SK-N-MC (cell line): ENCODE measurements at regions not wholly inside any gene's neighbourhood (a gene's known extent, or its start where the extent isn't known, plus 50 kb on each side); places are given as distances from the start of the nearest gene placed in this dataset.

ENCODE experiments used
- DNase-seq: peaks from one replicate; pipeline ENCODE4 v3.0.0-alpha.2; 2011; ENCODE audit warnings: low read depth, low spot score
- H3K27ac ChIP-seq: fragments of 200-600 bp; sonication (generic); 2 replicates; pipeline ENCODE4 v1.5.1; 2016; ENCODE audit warnings: mixed run types
- H3K36me3 ChIP-seq: fragments of 200-600 bp; sonication (generic); 2 replicates; pipeline ENCODE4 v1.6.1; 2017; ENCODE audit warnings: antibody characterized with exemption, low read length, mixed read lengths; ENCODE audit not compliant: insufficient read depth
- H3K4me3 ChIP-seq: fragments of 200-600 bp; sonication (generic); 2 replicates; pipeline ENCODE4 v1.5.1; 2016
- H3K9ac ChIP-seq: fragments of 200-600 bp; sonication (generic); 2 replicates; pipeline ENCODE4 v1.8.0; 2017; ENCODE audit warnings: mixed run types, mixed read lengths; ENCODE audit not compliant: insufficient read length
- H3K9me3 ChIP-seq: fragments of 200-600 bp; sonication (generic); 2 replicates; pipeline ENCODE4 v1.6.1; 2017; ENCODE audit warnings: low read depth, mild to moderate bottlenecking, antibody characterized with exemption, low read length, moderate library complexity, mixed read lengths
- EZH2 ChIP-seq: fragments of 200-600 bp; sonication (generic); IDR thresholded peaks from one replicate; pipeline ENCODE4 v1.6.1; 2017; ENCODE audit warnings: antibody characterized with exemption
- FOXP2 ChIP-seq: optimal IDR thresholded peaks from 2 replicates; pipeline ENCODE3; 2011; ENCODE audit warnings: mild to moderate bottlenecking, moderate library complexity; ENCODE audit not compliant: insufficient read depth; ENCODE audit errors: extremely low read length, control extremely low read depth
- POLR2AphosphoS5 ChIP-seq: IDR thresholded peaks from 2 replicates; pipeline ENCODE4 v1.6.1; 2012; ENCODE audit warnings: mild to moderate bottlenecking, low read depth, low read length, borderline replicate concordance

DNA sequence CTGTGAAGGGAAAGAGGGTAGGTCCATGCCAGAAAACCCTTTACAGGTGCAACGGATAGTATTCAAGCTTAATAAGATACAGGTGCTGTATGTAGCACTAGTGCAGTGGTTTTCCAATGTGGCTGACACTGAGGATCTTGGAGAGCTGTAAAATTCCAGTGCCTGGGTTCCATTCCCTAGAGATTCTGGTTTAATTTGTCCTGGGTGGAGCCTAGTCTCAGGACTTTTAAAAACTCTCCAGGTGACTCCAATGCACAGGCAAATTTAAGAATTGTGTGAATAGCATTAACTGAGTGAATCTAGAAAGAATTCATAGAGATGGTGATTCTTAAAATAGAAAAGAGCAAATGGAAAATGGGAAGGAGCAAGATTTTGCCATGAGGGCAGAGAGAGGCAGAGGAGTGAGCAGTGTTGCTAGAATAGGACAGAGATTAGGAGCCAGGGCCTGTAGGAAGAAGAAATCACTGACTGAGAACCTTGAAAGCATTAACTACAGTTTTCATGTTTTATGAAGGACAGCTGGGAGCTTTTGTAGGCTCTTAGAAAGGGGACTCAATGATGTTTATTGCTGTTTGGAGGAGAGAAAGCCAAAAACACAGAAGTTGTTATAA is 261.8 kb downstream of the DLEU7 start:
- Histone ChIP-seq H3K36me3 (no peaks in the 10 kb centered on the region), H3K9me3 (no peaks in the 10 kb centered on the region), H3K27ac (no peak overlapping the region), H3K4me3 (no peak overlapping the region), H3K9ac (no peak overlapping the region)
- TF ChIP-seq POLR2AphosphoS5 (no peak), EZH2 (no peak), FOXP2 (no peak)
- no peak for DNase-seq

DNA sequence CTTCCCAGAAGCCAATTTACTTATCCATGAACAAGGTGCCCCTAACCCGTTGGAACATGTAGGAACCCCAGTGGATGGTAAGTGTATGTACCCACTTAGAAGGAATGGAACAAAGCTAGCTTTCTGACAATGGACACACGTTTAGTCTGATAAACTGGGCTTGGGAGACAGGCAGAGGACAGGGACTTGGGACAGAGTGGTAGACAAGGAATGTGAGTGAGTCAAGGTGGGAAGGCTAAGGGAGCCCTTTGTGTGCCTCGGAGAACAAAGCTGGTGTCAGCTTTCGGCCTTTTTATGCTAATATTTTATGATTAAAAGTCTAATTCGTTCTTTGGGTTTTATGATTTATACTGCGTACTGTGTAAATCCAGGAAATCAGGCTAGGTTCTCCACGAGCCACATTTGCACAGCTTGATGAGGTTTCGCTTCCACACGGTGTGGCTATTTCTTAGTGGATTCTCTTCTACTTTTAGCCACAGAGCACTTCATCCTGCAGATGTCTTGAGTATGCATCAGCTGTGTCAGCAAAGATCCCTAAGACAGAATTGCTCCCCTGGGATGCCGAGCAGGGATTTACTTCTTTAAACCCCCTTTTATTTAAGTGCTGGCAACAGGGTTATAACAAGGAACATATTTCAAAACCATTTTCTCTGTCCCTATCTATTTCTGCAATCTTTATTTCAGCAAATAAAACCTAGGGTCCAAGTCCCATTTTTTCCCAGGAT is 258.5 kb downstream of the DLEU7 start:
- peak overlapping the region; percentile 64 for H3K4me3 ChIP-seq
- TF ChIP-seq POLR2AphosphoS5, result peak; percentile 60; the same call in 1 of the 2 replicates
- TF ChIP-seq FOXP2, result no peak
- H3K9me3 ChIP-seq, result no peaks in the 10 kb centered on the region
- no peak overlapping the region for H3K9ac ChIP-seq
- DNase-seq, result peak; percentile 89
- no peaks in the 10 kb centered on the region for H3K36me3 ChIP-seq
- H3K27ac ChIP-seq, result no peak overlapping the region; the same call in 1 of the 2 replicates

- TF ChIP-seq FOXP2, result no peak
These were observed 257.6 kb downstream of the DLEU7 start for GRCh38 chr13:50585674-50586413.

DNA sequence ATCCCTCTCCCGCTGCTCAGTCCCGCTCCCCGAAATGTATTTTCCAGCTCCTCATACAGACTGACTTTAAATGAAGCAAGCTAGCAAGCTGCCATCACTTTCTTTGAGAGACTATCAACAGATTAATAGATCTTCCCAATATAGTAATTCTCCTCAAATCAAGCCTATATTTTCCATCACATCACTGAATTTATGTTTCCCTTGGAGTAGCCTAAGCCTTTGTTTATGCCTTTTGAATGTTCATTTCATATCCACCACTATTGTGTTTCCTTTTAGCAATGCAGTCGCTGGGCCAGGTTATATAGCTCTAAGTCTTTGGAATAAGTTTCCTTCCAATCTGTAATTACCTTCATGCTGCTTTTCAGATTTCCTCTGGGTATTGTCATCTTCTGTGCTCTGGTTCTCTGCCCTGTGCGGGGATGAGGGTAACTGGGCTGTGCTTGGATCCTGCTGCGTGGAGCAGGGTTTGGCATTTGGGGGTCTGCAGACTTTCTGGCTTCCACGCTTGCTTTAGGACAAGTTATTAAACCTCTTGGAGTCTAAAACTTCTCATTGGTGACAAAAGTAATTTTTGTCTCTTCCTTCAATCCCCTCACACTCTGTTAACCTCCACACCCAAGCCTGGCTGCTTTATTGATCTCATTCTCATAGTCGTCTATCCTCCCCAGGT is 256.9 kb downstream of the DLEU7 start:
- H3K4me3 ChIP-seq, result no peak overlapping the region
- TF ChIP-seq POLR2AphosphoS5, result no peak
- TF ChIP-seq EZH2, result no peak
- no peak for TF ChIP-seq FOXP2
- DNase-seq, result no peak
- H3K27ac ChIP-seq, result no peak overlapping the region
- no peaks in the 10 kb centered on the region for H3K9me3 ChIP-seq
- H3K36me3 ChIP-seq, result no peaks in the 10 kb centered on the region
- no peak overlapping the region for H3K9ac ChIP-seq

More at GRCh38 chr13:50585674-50586413, 257.6 kb downstream of the DLEU7 start:
- no peaks in the 10 kb centered on the region for H3K9me3 ChIP-seq
- H3K4me3 ChIP-seq, result peak overlapping the region; percentile 64
- H3K9ac ChIP-seq, result no peak overlapping the region
- no peak overlapping the region; the same call in 1 of the 2 replicates for H3K27ac ChIP-seq
- no peaks in the 10 kb centered on the region for H3K36me3 ChIP-seq
- no peak for DNase-seq

DNA sequence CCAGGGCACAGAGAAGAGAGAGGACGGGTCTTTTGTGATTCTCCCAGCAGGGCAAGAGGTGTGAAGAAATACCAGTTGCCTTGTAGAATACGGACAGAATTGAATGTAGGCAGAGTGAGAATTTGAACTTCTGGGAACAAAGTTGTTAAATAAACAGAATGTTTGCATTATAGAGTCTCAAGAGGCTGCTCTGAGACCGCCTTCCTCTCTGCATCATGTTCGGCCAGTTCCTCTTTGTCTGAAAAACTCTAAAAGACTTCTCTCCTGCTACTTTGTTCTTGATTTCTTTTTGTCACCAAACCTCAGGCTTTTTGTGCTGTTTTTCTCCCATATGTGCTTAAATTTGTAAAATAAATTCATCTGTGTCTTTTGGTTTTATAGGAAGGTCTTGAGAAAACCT is 256.4 kb downstream of the DLEU7 start:
- no peaks in the 10 kb centered on the region for H3K36me3 ChIP-seq
- no peak for TF ChIP-seq FOXP2
- TF ChIP-seq EZH2, result no peak
- no peak for TF ChIP-seq POLR2AphosphoS5
- no peak overlapping the region for H3K9ac ChIP-seq

GRCh38 chr13:50587645-50588373 is 255.7 kb downstream of the DLEU7 start:
- Histone ChIP-seq H3K4me3 (no peak overlapping the region), H3K9ac (no peak overlapping the region), H3K36me3 (no peaks in the 10 kb centered on the region), H3K27ac (no peak overlapping the region), H3K9me3 (no peaks in the 10 kb centered on the region)
- DNase-seq, result no peak
- TF ChIP-seq FOXP2, result no peak
- TF ChIP-seq EZH2, result no peak
- no peak for TF ChIP-seq POLR2AphosphoS5

More for the DNA sequence above, 256.4 kb downstream of the DLEU7 start:
- Histone ChIP-seq H3K9me3 (no peaks in the 10 kb centered on the region), H3K27ac (no peak overlapping the region), H3K4me3 (no peak overlapping the region)
- DNase-seq, result no peak

- no peak overlapping the region for H3K27ac ChIP-seq
- H3K9ac ChIP-seq, result no peak overlapping the region
- no peaks in the 10 kb centered on the region for H3K36me3 ChIP-seq
- no peak for DNase-seq
- H3K4me3 ChIP-seq, result no peak overlapping the region
- TF ChIP-seq POLR2AphosphoS5 (no peak), EZH2 (no peak), FOXP2 (no peak)
- H3K9me3 ChIP-seq, result no peaks in the 10 kb centered on the region
These were observed 254.9 kb downstream of the DLEU7 start for GRCh38 chr13:50588491-50589130.
